Fibroblast of lung (primary cell): ENCODE measurements at regions not wholly inside any gene's neighbourhood (a gene's known extent, or its start where the extent isn't known, plus 50 kb on each side); places are given as distances from the start of the nearest gene placed in this dataset.

ENCODE experiments used
- CTCF ChIP-seq, 2 donors: IDR thresholded peaks in 1 of 2; conservative IDR thresholded peaks in 1 of 2; 1 replicate in 1 of 2; 2 replicates in 1 of 2; pipeline ENCODE4 v1.5.1; 2011 to 2012; ENCODE audit warnings: low read length in 2 of 2, control low read depth in 1 of 2, inconsistent platforms in 1 of 2, low read depth in 1 of 2, mild to moderate bottlenecking in 1 of 2
- EZH2 ChIP-seq: IDR thresholded peaks from 2 replicates; pipeline ENCODE4 v1.5.1; 2012; ENCODE audit warnings: low read length, control low read depth, mild to moderate bottlenecking; ENCODE audit errors: missing control alignments

GRCh38 chr14:94903338-94903737 lies 133.4 kb upstream of the GSC start:
- TF ChIP-seq EZH2 (no peak), CTCF (conservative IDR thresholded peaks at IDR 0.05 in 1 of 2, IDR thresholded peaks at IDR 0.05 in 1 of 2; ENCODE audit: low read depth in 1 of 2, low read length in 2 of 2) (no peak)
